ENCODE measurements at regions not wholly inside any gene's neighbourhood (a gene's known extent, or its start where the extent isn't known, plus 50 kb on each side); places are given as distances from the start of the nearest gene placed in this dataset.

GRCh38 chr6:71419217-71420094 lies 130.8 kb downstream of the OGFRL1 start:
- peak; percentile 26 for DNase-seq

GRCh38 chr6:71420095-71420692 lies 131.6 kb downstream of the OGFRL1 start:
- intact Hi-C loops (cut with micrococcal nuclease), result no loop called here
- Histone ChIP-seq H3K36me3 (peaks cover 20% of the 10 kb centered on the region), H3K27me3 (ENCODE audit: low read depth) (no peaks in the 10 kb centered on the region), H3K9me3 (replicated peaks) (no peaks in the 10 kb centered on the region), H3K4me3 (peak overlapping the region; percentile 93), H3K27ac (replicated peaks) (peak overlapping the region; percentile 98), H3K4me1 (peaks cover 60% of the 10 kb centered on the region)
- peak; percentile 72 for DNase-seq
- peak; percentile 63 for TF ChIP-seq CTCF (IDR thresholded peaks at IDR 0.05; ENCODE audit: borderline replicate concordance)

More at GRCh38 chr6:71419217-71420094, 130.8 kb downstream of the OGFRL1 start:
- intact Hi-C loops (cut with micrococcal nuclease), result no loop called here
- Histone ChIP-seq H3K4me1 (peaks cover 68% of the 10 kb centered on the region), H3K27me3 (ENCODE audit: low read depth) (no peaks in the 10 kb centered on the region), H3K9me3 (replicated peaks) (no peaks in the 10 kb centered on the region), H3K4me3 (peak overlapping the region; percentile 93), H3K27ac (replicated peaks) (peak overlapping the region; percentile 98), H3K36me3 (peaks cover 28% of the 10 kb centered on the region)
- TF ChIP-seq CTCF (IDR thresholded peaks at IDR 0.05; ENCODE audit: borderline replicate concordance), result no peak

GRCh38 chr6:71420693-71421328 lies 132.2 kb downstream of the OGFRL1 start:
- Histone ChIP-seq H3K4me3 (peak overlapping the region; percentile 93), H3K36me3 (peaks cover 14% of the 10 kb centered on the region), H3K27me3 (ENCODE audit: low read depth) (no peaks in the 10 kb centered on the region), H3K27ac (replicated peaks) (peak overlapping the region; percentile 98), H3K4me1 (peaks cover 54% of the 10 kb centered on the region), H3K9me3 (replicated peaks) (no peaks in the 10 kb centered on the region)
- peak; percentile 96 for DNase-seq
- no peak for TF ChIP-seq CTCF (IDR thresholded peaks at IDR 0.05; ENCODE audit: borderline replicate concordance)
- intact Hi-C loops (cut with micrococcal nuclease), result no loop called here

- Histone ChIP-seq H3K27ac (replicated peaks) (peak overlapping the region; percentile 98), H3K36me3 (peaks cover 6% of the 10 kb centered on the region), H3K9me3 (replicated peaks) (no peaks in the 10 kb centered on the region), H3K4me1 (peaks cover 46% of the 10 kb centered on the region), H3K27me3 (ENCODE audit: low read depth) (no peaks in the 10 kb centered on the region), H3K4me3 (peak overlapping the region; percentile 93)
- intact Hi-C loops (cut with micrococcal nuclease), result no loop called here
- no peak for DNase-seq
- no peak for TF ChIP-seq CTCF (IDR thresholded peaks at IDR 0.05; ENCODE audit: borderline replicate concordance)
Measured at GRCh38 chr6:71421611-71422010, 133.0 kb downstream of the OGFRL1 start.

GRCh38 chr6:71430018-71430417 lies 141.4 kb downstream of the OGFRL1 start:
- Histone ChIP-seq H3K36me3 (no peaks in the 10 kb centered on the region), H3K27me3 (ENCODE audit: low read depth) (no peaks in the 10 kb centered on the region), H3K4me3 (no peak overlapping the region), H3K27ac (replicated peaks) (no peak overlapping the region), H3K4me1 (no peaks in the 10 kb centered on the region), H3K9me3 (replicated peaks) (no peaks in the 10 kb centered on the region)
- TF ChIP-seq CTCF (IDR thresholded peaks at IDR 0.05; ENCODE audit: borderline replicate concordance), result no peak
- DNase-seq, result no peak
- intact Hi-C loops (cut with micrococcal nuclease), result no loop called here
